SK-N-SH (cell line): ENCODE measurements at regions not wholly inside any gene's neighbourhood (a gene's known extent, or its start where the extent isn't known, plus 50 kb on each side); places are given as distances from the start of the nearest gene placed in this dataset.

Experiments used
- CTCF ChIA-PET: fragments of 300-600, 350-600 bp; formaldehyde crosslinking; extraction: SDS; loops from one replicate; lab custom pipeline; 2021; lab: Yijun Ruan, JAX
- POLR2A ChIA-PET: fragments of 350-600 bp; sonication (Branson Sonifier 250); formaldehyde crosslinking; extraction: SDS; loops from one replicate; lab custom pipeline; 2020; ENCODE audit warnings: antibody characterized with exemption, inconsistent platforms; lab: Yijun Ruan, JAX
- DNase-seq: peaks from one replicate; pipeline ENCODE4 v3.0.0; 2012
- H2AFZ ChIP-seq: fragments of 200-600 bp; sonication (generic); 2 replicates; pipeline ENCODE4 v1.8.1; 2016; ENCODE audit warnings: antibody characterized with exemption, mild to moderate bottlenecking, low read depth
- H3F3A ChIP-seq: fragments of 200-600 bp; sonication (generic); replicated peaks from 2 replicates; pipeline ENCODE3; 2016; ENCODE audit warnings: antibody characterized with exemption, mild to moderate bottlenecking; ENCODE audit not compliant: insufficient read depth
- H3K27ac ChIP-seq, 2 experiments: fragments of 200-500 bp in 1 of 2; fragments of 200-600 bp in 1 of 2; sonication (Bioruptor generic) in 1 of 2; sonication (generic), shearing (Covaris generic) in 1 of 2; 2 replicates each; pipeline versions ENCODE4 v1.5.1 to v1.6.1; 2014 to 2016; ENCODE audit warnings: low read depth in 2 of 2, inconsistent platforms in 1 of 2, low read length in 1 of 2, mild to moderate bottlenecking in 1 of 2, mixed read lengths in 1 of 2
- H3K27me3 ChIP-seq: fragments of 200-600 bp; sonication (generic), shearing (Covaris generic); 2 replicates; pipeline ENCODE4 v1.6.1; 2016; ENCODE audit warnings: mixed run types; ENCODE audit not compliant: insufficient read depth
- H3K36me3 ChIP-seq, 2 experiments: fragments of 200-500 bp in 1 of 2; fragments of 200-600 bp in 1 of 2; sonication (Bioruptor generic) in 1 of 2; sonication (generic) in 1 of 2; replicated peaks in 1 of 2; 2 replicates each; pipeline versions ENCODE3 to v1.5.1; 2014 to 2016; ENCODE audit warnings: low read length in 1 of 2, mild to moderate bottlenecking in 1 of 2; ENCODE audit not compliant: insufficient read depth in 2 of 2, control insufficient read depth in 1 of 2
- H3K4me1 ChIP-seq, 2 experiments: fragments of 200-500 bp in 1 of 2; fragments of 200-600 bp in 1 of 2; sonication (Bioruptor generic) in 1 of 2; sonication (generic), shearing (Covaris generic) in 1 of 2; 2 replicates each; pipeline versions ENCODE4 v1.5.1 to v1.6.1; 2014 to 2016; ENCODE audit warnings: low read depth in 1 of 2, low read length in 1 of 2, mixed run types in 1 of 2; ENCODE audit not compliant: insufficient read depth in 2 of 2, control insufficient read depth in 1 of 2
- H3K4me2 ChIP-seq: fragments of 200-600 bp; sonication (generic), shearing (Covaris generic); 2 replicates; pipeline ENCODE4 v1.6.1; 2017; ENCODE audit warnings: mixed run types
- H3K4me3 ChIP-seq, 2 experiments: fragments of 200-500 bp in 1 of 2; fragments of 200-600 bp in 1 of 2; sonication (Bioruptor generic) in 1 of 2; sonication (generic), shearing (Covaris generic) in 1 of 2; 2 replicates each; pipeline versions ENCODE4 v1.5.1 to v1.8.1; 2014 to 2016; ENCODE audit warnings: low read depth in 2 of 2, inconsistent platforms in 1 of 2, low read length in 1 of 2, mild to moderate bottlenecking in 1 of 2, mixed read lengths in 1 of 2, moderate library complexity in 1 of 2
- H3K79me2 ChIP-seq: fragments of 200-600 bp; sonication (generic); 2 replicates; pipeline ENCODE4 v1.8.1; 2017; ENCODE audit warnings: mild to moderate bottlenecking; ENCODE audit not compliant: insufficient read depth
- H3K9ac ChIP-seq: fragments of 200-600 bp; sonication (generic); 2 replicates; pipeline ENCODE4 v1.6.1; 2017; ENCODE audit warnings: mixed run types
- H3K9me2 ChIP-seq: fragments of 200-600 bp; sonication (generic); 2 replicates; pipeline ENCODE4 v1.6.1; 2017; ENCODE audit warnings: mixed run types
- H3K9me3 ChIP-seq: fragments of 200-600 bp; sonication (generic); 2 replicates; pipeline ENCODE4 v1.6.1; 2017; ENCODE audit warnings: mixed run types, mild to moderate bottlenecking, moderate library complexity
- H4K20me1 ChIP-seq: fragments of 200-600 bp; sonication (generic); 2 replicates; pipeline ENCODE4 v1.6.1; 2017; ENCODE audit warnings: mild to moderate bottlenecking, mixed run types; ENCODE audit not compliant: insufficient read depth
- CHD2 ChIP-seq: fragments of 150-350 bp; IDR thresholded peaks from 2 replicates; pipeline ENCODE4 v1.6.1; 2018; ENCODE audit warnings: low read length; ENCODE audit not compliant: partially characterized antibody
- ELF1 ChIP-seq: IDR thresholded peaks from 2 replicates; pipeline ENCODE4 v1.4.0; 2012
- FOSL2 ChIP-seq: IDR thresholded peaks from 2 replicates; pipeline ENCODE4 v1.4.0; 2012; ENCODE audit warnings: low read depth, mild to moderate bottlenecking, moderate library complexity, borderline replicate concordance
- FOXJ3 ChIP-seq: sonication (generic); formaldehyde crosslinking; IDR thresholded peaks from 2 replicates; pipeline ENCODE4 v1.5.1; 2020; ENCODE audit warnings: mild to moderate bottlenecking, missing genetic modification reagents
- FOXM1 ChIP-seq: IDR thresholded peaks from 2 replicates; pipeline ENCODE4 v1.4.0; 2012; ENCODE audit warnings: low read depth, mild to moderate bottlenecking
- JUND ChIP-seq: IDR thresholded peaks from 2 replicates; pipeline ENCODE4 v1.4.0; 2012
- MAX ChIP-seq: IDR thresholded peaks from 2 replicates; pipeline ENCODE4 v1.4.0; 2012; ENCODE audit warnings: low read depth
- MEF2A ChIP-seq: IDR thresholded peaks from 2 replicates; pipeline ENCODE4 v1.4.0; 2012; ENCODE audit warnings: low read depth, borderline replicate concordance
- MXI1 ChIP-seq: IDR thresholded peaks from 2 replicates; pipeline ENCODE4 v1.6.1; 2012; ENCODE audit warnings: mild to moderate bottlenecking, low read depth, low read length, improper control_type of control experiment
- NFIC ChIP-seq: IDR thresholded peaks from 2 replicates; pipeline ENCODE4 v1.4.0; 2012; ENCODE audit warnings: borderline replicate concordance
- NRF1 ChIP-seq: IDR thresholded peaks from 2 replicates; pipeline ENCODE4 v1.6.1; 2012; ENCODE audit warnings: low read depth, mild to moderate bottlenecking, low read length
- RCOR1 ChIP-seq: fragments of 150-350 bp; IDR thresholded peaks from 2 replicates; pipeline ENCODE4 v1.6.1; 2017; ENCODE audit warnings: antibody characterized with exemption, low read length
- RFX5 ChIP-seq: IDR thresholded peaks from 2 replicates; pipeline ENCODE4 v1.6.1; 2012; ENCODE audit warnings: mild to moderate bottlenecking, improper control_type of control experiment, low read length
- RXRA ChIP-seq: IDR thresholded peaks from 2 replicates; pipeline ENCODE4 v1.4.0; 2012; ENCODE audit warnings: low read depth, mild to moderate bottlenecking, borderline replicate concordance
- SIN3A ChIP-seq: IDR thresholded peaks from 2 replicates; pipeline ENCODE4 v1.6.1; 2012; ENCODE audit warnings: low read depth, mild to moderate bottlenecking, low read length, moderate library complexity, borderline replicate concordance
- TAF1 ChIP-seq: IDR thresholded peaks from 2 replicates; pipeline ENCODE4 v1.6.1; 2012; ENCODE audit warnings: low read depth, mild to moderate bottlenecking, low read length, moderate library complexity, borderline replicate concordance
- TCF12 ChIP-seq: IDR thresholded peaks from 2 replicates; pipeline ENCODE4 v1.4.0; 2012
- TEAD4 ChIP-seq: IDR thresholded peaks from 2 replicates; pipeline ENCODE4 v1.4.0; 2012; ENCODE audit warnings: mild to moderate bottlenecking, borderline replicate concordance; ENCODE audit not compliant: insufficient read depth
- ZBTB33 ChIP-seq: IDR thresholded peaks from 2 replicates; pipeline ENCODE4 v1.4.0; 2012; ENCODE audit warnings: low read depth, borderline replicate concordance
- WGBS: methylation state at CpG from one replicate; pipeline ENCODE4 v1.1.6; 2017; ENCODE audit warnings: low lambda C conversion rate; 5-methylcytosine and 5-hydroxymethylcytosine counted together
- TF ChIP-seq, protein P1 (sequence below): fragments of 150-350 bp; IDR thresholded peaks from 2 replicates; pipeline ENCODE4 v1.6.1; 2017; ENCODE audit warnings: antibody characterized with exemption, low read length, low read depth, borderline replicate concordance

GRCh38 chr3:153880493-153880892 lies 240.7 kb upstream of the ARHGEF26 start:
- Histone ChIP-seq H3K4me1 (no peaks in the 10 kb centered on the region; a peak in 1 of 4 replicates), H3K27me3 (no peaks in the 10 kb centered on the region), H3K9me2 (no peaks in the 10 kb centered on the region), H2AFZ (no peak overlapping the region), H3K9ac (no peak overlapping the region), H3F3A (no peaks in the 10 kb centered on the region), H3K9me3 (no peaks in the 10 kb centered on the region), H3K36me3 (no peaks in the 10 kb centered on the region), H3K79me2 (no peaks in the 10 kb centered on the region), H3K27ac (no peak overlapping the region), H3K4me3 (no peak overlapping the region), H3K4me2 (no peak overlapping the region), H4K20me1 (no peaks in the 10 kb centered on the region)
- ChIA-PET CTCF (no interaction called here), POLR2A (no interaction called here)
- WGBS: 62% methylated on average over 2 of the region's 2 CpGs
- DNase-seq: no peak
- TF ChIP-seq MEF2A: no peak
- no peak for TF ChIP-seq RCOR1
- TF ChIP-seq ELF1: no peak
- TF ChIP-seq, protein P1, sequence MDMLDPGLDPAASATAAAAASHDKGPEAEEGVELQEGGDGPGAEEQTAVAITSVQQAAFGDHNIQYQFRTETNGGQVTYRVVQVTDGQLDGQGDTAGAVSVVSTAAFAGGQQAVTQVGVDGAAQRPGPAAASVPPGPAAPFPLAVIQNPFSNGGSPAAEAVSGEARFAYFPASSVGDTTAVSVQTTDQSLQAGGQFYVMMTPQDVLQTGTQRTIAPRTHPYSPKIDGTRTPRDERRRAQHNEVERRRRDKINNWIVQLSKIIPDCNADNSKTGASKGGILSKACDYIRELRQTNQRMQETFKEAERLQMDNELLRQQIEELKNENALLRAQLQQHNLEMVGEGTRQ: no peak
- TF ChIP-seq TAF1: no peak
- TF ChIP-seq TEAD4: no peak
- no peak for TF ChIP-seq SIN3A
- no peak for TF ChIP-seq FOXJ3 (CRISPR knock-in tag)
- no peak for TF ChIP-seq RFX5
- no peak for TF ChIP-seq JUND
- no peak for TF ChIP-seq NRF1
- no peak for TF ChIP-seq TCF12
- TF ChIP-seq CHD2: no peak
- TF ChIP-seq FOXM1: no peak
- no peak for TF ChIP-seq FOSL2

GRCh38 chr3:153881201-153881600 lies 240.0 kb upstream of the ARHGEF26 start:
- Histone ChIP-seq H3K4me1 (no peaks in the 10 kb centered on the region; a peak in 1 of 4 replicates), H3K27me3 (no peaks in the 10 kb centered on the region), H2AFZ (no peak overlapping the region), H3K79me2 (no peaks in the 10 kb centered on the region), H3K9me2 (no peaks in the 10 kb centered on the region), H3K36me3 (no peaks in the 10 kb centered on the region), H3K4me2 (no peak overlapping the region), H4K20me1 (no peaks in the 10 kb centered on the region), H3K9me3 (no peaks in the 10 kb centered on the region), H3K4me3 (no peak overlapping the region), H3K27ac (no peak overlapping the region), H3K9ac (no peak overlapping the region), H3F3A (no peaks in the 10 kb centered on the region)
- CTCF ChIA-PET: no interaction called here
- TF ChIP-seq TEAD4: no peak
- no peak for TF ChIP-seq MXI1
- TF ChIP-seq NFIC: no peak
- TF ChIP-seq MAX: no peak
- TF ChIP-seq FOXJ3 (CRISPR knock-in tag): no peak
- no peak for TF ChIP-seq MEF2A
- TF ChIP-seq RXRA: no peak
- no peak for TF ChIP-seq ZBTB33
- POLR2A ChIA-PET: no interaction called here
- WGBS: 32% methylated on average over 7 of the region's 7 CpGs
- DNase-seq: no peak
